ENCODE measurements at regions not wholly inside any gene's neighbourhood (a gene's known extent, or its start where the extent isn't known, plus 50 kb on each side); places are given as distances from the start of the nearest gene placed in this dataset.

DNA sequence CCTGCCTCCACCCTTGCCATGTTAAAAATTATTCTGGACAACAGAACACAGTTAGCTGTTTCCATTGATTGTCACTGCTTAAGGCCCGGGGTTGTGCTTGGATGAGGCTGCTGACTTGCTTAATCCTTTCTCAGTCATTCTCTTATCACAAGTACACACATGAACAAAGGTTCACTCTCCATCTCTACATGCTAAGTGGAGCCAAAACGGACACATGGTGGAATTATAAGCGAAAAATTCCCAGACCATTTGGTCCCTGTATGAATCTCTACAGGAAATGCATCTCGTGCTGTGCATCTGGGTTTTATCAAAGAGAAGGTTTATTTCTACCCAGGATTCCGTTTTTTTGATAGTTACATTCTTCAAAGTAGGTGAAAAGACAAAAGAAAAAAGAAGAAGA is 177.5 kb upstream of the ETAA1 start:
- TF ChIP-seq, protein P1, sequence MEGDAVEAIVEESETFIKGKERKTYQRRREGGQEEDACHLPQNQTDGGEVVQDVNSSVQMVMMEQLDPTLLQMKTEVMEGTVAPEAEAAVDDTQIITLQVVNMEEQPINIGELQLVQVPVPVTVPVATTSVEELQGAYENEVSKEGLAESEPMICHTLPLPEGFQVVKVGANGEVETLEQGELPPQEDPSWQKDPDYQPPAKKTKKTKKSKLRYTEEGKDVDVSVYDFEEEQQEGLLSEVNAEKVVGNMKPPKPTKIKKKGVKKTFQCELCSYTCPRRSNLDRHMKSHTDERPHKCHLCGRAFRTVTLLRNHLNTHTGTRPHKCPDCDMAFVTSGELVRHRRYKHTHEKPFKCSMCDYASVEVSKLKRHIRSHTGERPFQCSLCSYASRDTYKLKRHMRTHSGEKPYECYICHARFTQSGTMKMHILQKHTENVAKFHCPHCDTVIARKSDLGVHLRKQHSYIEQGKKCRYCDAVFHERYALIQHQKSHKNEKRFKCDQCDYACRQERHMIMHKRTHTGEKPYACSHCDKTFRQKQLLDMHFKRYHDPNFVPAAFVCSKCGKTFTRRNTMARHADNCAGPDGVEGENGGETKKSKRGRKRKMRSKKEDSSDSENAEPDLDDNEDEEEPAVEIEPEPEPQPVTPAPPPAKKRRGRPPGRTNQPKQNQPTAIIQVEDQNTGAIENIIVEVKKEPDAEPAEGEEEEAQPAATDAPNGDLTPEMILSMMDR (IDR thresholded peaks at IDR 0.05) = no peak
- TF ChIP-seq POLR2AphosphoS5 (IDR thresholded peaks at IDR 0.05) (no peak), POLR2A (IDR thresholded peaks at IDR 0.05; ENCODE audit: low read depth) (no peak)

Measured in esophagus muscularis mucosa (tissue), 3 donors.